SK-N-SH (cell line): ENCODE measurements at regions not wholly inside any gene's neighbourhood (a gene's known extent, or its start where the extent isn't known, plus 50 kb on each side); places are given as distances from the start of the nearest gene placed in this dataset.

Source experiments
- CTCF ChIA-PET: fragments of 300-600, 350-600 bp; formaldehyde crosslinking; extraction: SDS; loops from one replicate; lab custom pipeline; 2021; lab: Yijun Ruan, JAX
- POLR2A ChIA-PET: fragments of 350-600 bp; sonication (Branson Sonifier 250); formaldehyde crosslinking; extraction: SDS; loops from one replicate; lab custom pipeline; 2020; ENCODE audit warnings: antibody characterized with exemption, inconsistent platforms; lab: Yijun Ruan, JAX
- DNase-seq: peaks from one replicate; pipeline ENCODE4 v3.0.0; 2012
- H2AFZ ChIP-seq: fragments of 200-600 bp; sonication (generic); 2 replicates; pipeline ENCODE4 v1.8.1; 2016; ENCODE audit warnings: antibody characterized with exemption, mild to moderate bottlenecking, low read depth
- H3F3A ChIP-seq: fragments of 200-600 bp; sonication (generic); replicated peaks from 2 replicates; pipeline ENCODE3; 2016; ENCODE audit warnings: antibody characterized with exemption, mild to moderate bottlenecking; ENCODE audit not compliant: insufficient read depth
- H3K27ac ChIP-seq, 2 experiments: fragments of 200-500 bp in 1 of 2; fragments of 200-600 bp in 1 of 2; sonication (Bioruptor generic) in 1 of 2; sonication (generic), shearing (Covaris generic) in 1 of 2; 2 replicates each; pipeline versions ENCODE4 v1.5.1 to v1.6.1; 2014 to 2016; ENCODE audit warnings: low read depth in 2 of 2, inconsistent platforms in 1 of 2, low read length in 1 of 2, mild to moderate bottlenecking in 1 of 2, mixed read lengths in 1 of 2
- H3K27me3 ChIP-seq: fragments of 200-600 bp; sonication (generic), shearing (Covaris generic); 2 replicates; pipeline ENCODE4 v1.6.1; 2016; ENCODE audit warnings: mixed run types; ENCODE audit not compliant: insufficient read depth
- H3K36me3 ChIP-seq, 2 experiments: fragments of 200-500 bp in 1 of 2; fragments of 200-600 bp in 1 of 2; sonication (Bioruptor generic) in 1 of 2; sonication (generic) in 1 of 2; replicated peaks in 1 of 2; 2 replicates each; pipeline versions ENCODE3 to v1.5.1; 2014 to 2016; ENCODE audit warnings: low read length in 1 of 2, mild to moderate bottlenecking in 1 of 2; ENCODE audit not compliant: insufficient read depth in 2 of 2, control insufficient read depth in 1 of 2
- H3K4me1 ChIP-seq, 2 experiments: fragments of 200-500 bp in 1 of 2; fragments of 200-600 bp in 1 of 2; sonication (Bioruptor generic) in 1 of 2; sonication (generic), shearing (Covaris generic) in 1 of 2; 2 replicates each; pipeline versions ENCODE4 v1.5.1 to v1.6.1; 2014 to 2016; ENCODE audit warnings: low read depth in 1 of 2, low read length in 1 of 2, mixed run types in 1 of 2; ENCODE audit not compliant: insufficient read depth in 2 of 2, control insufficient read depth in 1 of 2
- H3K4me2 ChIP-seq: fragments of 200-600 bp; sonication (generic), shearing (Covaris generic); 2 replicates; pipeline ENCODE4 v1.6.1; 2017; ENCODE audit warnings: mixed run types
- H3K4me3 ChIP-seq, 2 experiments: fragments of 200-500 bp in 1 of 2; fragments of 200-600 bp in 1 of 2; sonication (Bioruptor generic) in 1 of 2; sonication (generic), shearing (Covaris generic) in 1 of 2; 2 replicates each; pipeline versions ENCODE4 v1.5.1 to v1.8.1; 2014 to 2016; ENCODE audit warnings: low read depth in 2 of 2, inconsistent platforms in 1 of 2, low read length in 1 of 2, mild to moderate bottlenecking in 1 of 2, mixed read lengths in 1 of 2, moderate library complexity in 1 of 2
- H3K79me2 ChIP-seq: fragments of 200-600 bp; sonication (generic); 2 replicates; pipeline ENCODE4 v1.8.1; 2017; ENCODE audit warnings: mild to moderate bottlenecking; ENCODE audit not compliant: insufficient read depth
- H3K9ac ChIP-seq: fragments of 200-600 bp; sonication (generic); 2 replicates; pipeline ENCODE4 v1.6.1; 2017; ENCODE audit warnings: mixed run types
- H3K9me2 ChIP-seq: fragments of 200-600 bp; sonication (generic); 2 replicates; pipeline ENCODE4 v1.6.1; 2017; ENCODE audit warnings: mixed run types
- H3K9me3 ChIP-seq: fragments of 200-600 bp; sonication (generic); 2 replicates; pipeline ENCODE4 v1.6.1; 2017; ENCODE audit warnings: mixed run types, mild to moderate bottlenecking, moderate library complexity
- H4K20me1 ChIP-seq: fragments of 200-600 bp; sonication (generic); 2 replicates; pipeline ENCODE4 v1.6.1; 2017; ENCODE audit warnings: mild to moderate bottlenecking, mixed run types; ENCODE audit not compliant: insufficient read depth
- CHD2 ChIP-seq: fragments of 150-350 bp; IDR thresholded peaks from 2 replicates; pipeline ENCODE4 v1.6.1; 2018; ENCODE audit warnings: low read length; ENCODE audit not compliant: partially characterized antibody
- ELF1 ChIP-seq: IDR thresholded peaks from 2 replicates; pipeline ENCODE4 v1.4.0; 2012
- EZH2phosphoT487 ChIP-seq: fragments of 200-600 bp; sonication (generic); IDR thresholded peaks from 2 replicates; pipeline ENCODE4 v1.6.1; 2017; ENCODE audit warnings: low read depth, mixed run types, mild to moderate bottlenecking, antibody characterized with exemption, moderate library complexity, borderline replicate concordance
- FOXM1 ChIP-seq: IDR thresholded peaks from 2 replicates; pipeline ENCODE4 v1.4.0; 2012; ENCODE audit warnings: low read depth, mild to moderate bottlenecking
- GABPA ChIP-seq: IDR thresholded peaks from 2 replicates; pipeline ENCODE4 v1.4.0; 2012; ENCODE audit warnings: low read depth, mild to moderate bottlenecking
- NFIC ChIP-seq: IDR thresholded peaks from 2 replicates; pipeline ENCODE4 v1.4.0; 2012; ENCODE audit warnings: borderline replicate concordance
- POLR2AphosphoS5 ChIP-seq: IDR thresholded peaks from 2 replicates; pipeline ENCODE4 v1.6.1; 2012; ENCODE audit warnings: low read depth, low read length
- RAD21 ChIP-seq: IDR thresholded peaks from 2 replicates; pipeline ENCODE4 v1.6.1; 2012; ENCODE audit warnings: mild to moderate bottlenecking, low read length
- SMC3 ChIP-seq: IDR thresholded peaks from 2 replicates; pipeline ENCODE4 v1.6.1; 2012; ENCODE audit warnings: low read depth, low read length, improper control_type of control experiment
- TAF1 ChIP-seq: IDR thresholded peaks from 2 replicates; pipeline ENCODE4 v1.6.1; 2012; ENCODE audit warnings: low read depth, mild to moderate bottlenecking, low read length, moderate library complexity, borderline replicate concordance
- TEAD4 ChIP-seq: IDR thresholded peaks from 2 replicates; pipeline ENCODE4 v1.4.0; 2012; ENCODE audit warnings: mild to moderate bottlenecking, borderline replicate concordance; ENCODE audit not compliant: insufficient read depth
- YY1 ChIP-seq: IDR thresholded peaks from 2 replicates; pipeline ENCODE4 v1.4.0; 2012; ENCODE audit warnings: low read depth, mild to moderate bottlenecking
- WGBS: methylation state at CpG from one replicate; pipeline ENCODE4 v1.1.6; 2017; ENCODE audit warnings: low lambda C conversion rate; 5-methylcytosine and 5-hydroxymethylcytosine counted together
- TF ChIP-seq, protein P1 (sequence below): fragments of 200-600 bp; sonication (generic); IDR thresholded peaks from 2 replicates; pipeline ENCODE4 v1.6.1; 2017; ENCODE audit warnings: antibody characterized with exemption, mild to moderate bottlenecking, moderate library complexity
- TF ChIP-seq, protein P2 (sequence below): IDR thresholded peaks from 2 replicates; pipeline ENCODE4 v1.6.1; 2012; ENCODE audit warnings: mild to moderate bottlenecking, low read depth, low read length, moderate library complexity
- TF ChIP-seq, protein P3 (sequence below): IDR thresholded peaks from 2 replicates; pipeline ENCODE4 v1.4.0; 2012; ENCODE audit warnings: low read depth

DNA sequence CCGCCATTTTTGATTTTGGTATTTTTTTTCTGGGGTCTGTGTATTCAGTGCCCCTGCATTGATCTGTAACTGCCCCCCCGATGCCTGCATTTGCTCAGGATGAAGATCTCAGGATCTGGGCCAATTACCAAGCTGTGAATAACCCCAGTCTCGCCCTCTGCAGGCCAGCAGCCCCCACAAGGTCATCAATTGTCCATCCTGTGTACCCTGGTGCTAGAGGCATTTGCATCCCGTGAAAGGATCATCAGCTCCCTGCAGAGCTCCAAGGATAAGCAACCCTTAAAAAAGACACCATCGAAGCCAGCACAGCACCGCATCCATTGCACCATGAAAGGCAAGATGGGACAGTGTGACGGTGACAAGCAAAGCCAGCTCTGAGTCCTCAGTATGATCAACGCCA lies 154.1 kb upstream of the KLHL29 start:
- Histone ChIP-seq H3K27me3 (no peaks in the 10 kb centered on the region), H3K9ac (no peak overlapping the region), H2AFZ (no peak overlapping the region), H3K9me3 (no peaks in the 10 kb centered on the region), H3K36me3 (no peaks in the 10 kb centered on the region), H3K4me1 (no peaks in the 10 kb centered on the region), H3K4me2 (no peak overlapping the region), H3K9me2 (no peaks in the 10 kb centered on the region), H3K79me2 (no peaks in the 10 kb centered on the region), H3K4me3 (no peak overlapping the region), H3K27ac (no peak overlapping the region), H4K20me1 (no peaks in the 10 kb centered on the region), H3F3A (no peaks in the 10 kb centered on the region)
- TF ChIP-seq CHD2: no peak
- CTCF ChIA-PET: interaction anchor here (0.6 to 1.2 kb wide), 3 partner anchors 14 to 41 kb away, joined by 3 read pairs; no protein-coding TSS in a partner anchor
- WGBS: 39% methylated on average over 7 of the region's 8 CpGs
- POLR2A ChIA-PET: no interaction called here
- DNase-seq: no peak

DNA sequence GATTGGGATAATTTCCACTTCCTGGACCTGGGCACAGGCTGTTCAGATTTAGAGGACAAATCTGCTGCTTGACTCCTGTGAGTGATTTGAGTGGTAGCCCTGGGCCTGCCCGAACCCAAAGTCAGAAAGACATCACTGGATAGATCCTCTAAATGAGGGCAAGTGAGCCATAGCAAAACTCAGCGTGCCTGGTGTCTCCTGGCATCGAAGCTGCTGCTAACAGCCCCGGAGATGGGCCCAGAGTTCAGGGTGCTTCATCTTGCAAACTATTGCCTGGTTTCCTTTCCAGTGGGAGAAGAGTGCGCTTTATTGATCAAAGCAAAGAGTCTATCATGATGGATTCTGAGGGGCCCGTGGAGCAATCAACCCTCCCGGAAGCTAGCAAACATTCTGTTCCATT lies 153.1 kb upstream of the KLHL29 start:
- no peak for DNase-seq
- no peaks in the 10 kb centered on the region for H3F3A ChIP-seq
- H3K79me2 ChIP-seq: no peaks in the 10 kb centered on the region
- no peak overlapping the region for H3K4me3 ChIP-seq
- no peaks in the 10 kb centered on the region for H3K4me1 ChIP-seq
- H4K20me1 ChIP-seq: no peaks in the 10 kb centered on the region
- no peak overlapping the region for H3K4me2 ChIP-seq
- no peaks in the 10 kb centered on the region for H3K9me2 ChIP-seq
- ChIA-PET POLR2A (no interaction called here), CTCF (interaction anchor here (0.9 kb wide), 1 partner anchor 31 kb away, joined by 3 read pairs; no protein-coding TSS in a partner anchor)
- H3K9ac ChIP-seq: no peak overlapping the region
- H3K36me3 ChIP-seq: no peaks in the 10 kb centered on the region
- no peaks in the 10 kb centered on the region for H3K27me3 ChIP-seq
- no peak overlapping the region for H2AFZ ChIP-seq
- H3K27ac ChIP-seq: no peak overlapping the region
- 26% methylated on average over 7 of the region's 7 CpGs for WGBS
- TF ChIP-seq GABPA (no peak), TEAD4 (no peak), EZH2phosphoT487 (no peak), RAD21 (no peak), ELF1 (no peak), SMC3 (no peak), NFIC (no peak), FOXM1 (no peak), YY1 (no peak), POLR2AphosphoS5 (no peak), TAF1 (no peak)
- TF ChIP-seq, protein P1, sequence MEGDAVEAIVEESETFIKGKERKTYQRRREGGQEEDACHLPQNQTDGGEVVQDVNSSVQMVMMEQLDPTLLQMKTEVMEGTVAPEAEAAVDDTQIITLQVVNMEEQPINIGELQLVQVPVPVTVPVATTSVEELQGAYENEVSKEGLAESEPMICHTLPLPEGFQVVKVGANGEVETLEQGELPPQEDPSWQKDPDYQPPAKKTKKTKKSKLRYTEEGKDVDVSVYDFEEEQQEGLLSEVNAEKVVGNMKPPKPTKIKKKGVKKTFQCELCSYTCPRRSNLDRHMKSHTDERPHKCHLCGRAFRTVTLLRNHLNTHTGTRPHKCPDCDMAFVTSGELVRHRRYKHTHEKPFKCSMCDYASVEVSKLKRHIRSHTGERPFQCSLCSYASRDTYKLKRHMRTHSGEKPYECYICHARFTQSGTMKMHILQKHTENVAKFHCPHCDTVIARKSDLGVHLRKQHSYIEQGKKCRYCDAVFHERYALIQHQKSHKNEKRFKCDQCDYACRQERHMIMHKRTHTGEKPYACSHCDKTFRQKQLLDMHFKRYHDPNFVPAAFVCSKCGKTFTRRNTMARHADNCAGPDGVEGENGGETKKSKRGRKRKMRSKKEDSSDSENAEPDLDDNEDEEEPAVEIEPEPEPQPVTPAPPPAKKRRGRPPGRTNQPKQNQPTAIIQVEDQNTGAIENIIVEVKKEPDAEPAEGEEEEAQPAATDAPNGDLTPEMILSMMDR: no peak
- TF ChIP-seq, protein P2, sequence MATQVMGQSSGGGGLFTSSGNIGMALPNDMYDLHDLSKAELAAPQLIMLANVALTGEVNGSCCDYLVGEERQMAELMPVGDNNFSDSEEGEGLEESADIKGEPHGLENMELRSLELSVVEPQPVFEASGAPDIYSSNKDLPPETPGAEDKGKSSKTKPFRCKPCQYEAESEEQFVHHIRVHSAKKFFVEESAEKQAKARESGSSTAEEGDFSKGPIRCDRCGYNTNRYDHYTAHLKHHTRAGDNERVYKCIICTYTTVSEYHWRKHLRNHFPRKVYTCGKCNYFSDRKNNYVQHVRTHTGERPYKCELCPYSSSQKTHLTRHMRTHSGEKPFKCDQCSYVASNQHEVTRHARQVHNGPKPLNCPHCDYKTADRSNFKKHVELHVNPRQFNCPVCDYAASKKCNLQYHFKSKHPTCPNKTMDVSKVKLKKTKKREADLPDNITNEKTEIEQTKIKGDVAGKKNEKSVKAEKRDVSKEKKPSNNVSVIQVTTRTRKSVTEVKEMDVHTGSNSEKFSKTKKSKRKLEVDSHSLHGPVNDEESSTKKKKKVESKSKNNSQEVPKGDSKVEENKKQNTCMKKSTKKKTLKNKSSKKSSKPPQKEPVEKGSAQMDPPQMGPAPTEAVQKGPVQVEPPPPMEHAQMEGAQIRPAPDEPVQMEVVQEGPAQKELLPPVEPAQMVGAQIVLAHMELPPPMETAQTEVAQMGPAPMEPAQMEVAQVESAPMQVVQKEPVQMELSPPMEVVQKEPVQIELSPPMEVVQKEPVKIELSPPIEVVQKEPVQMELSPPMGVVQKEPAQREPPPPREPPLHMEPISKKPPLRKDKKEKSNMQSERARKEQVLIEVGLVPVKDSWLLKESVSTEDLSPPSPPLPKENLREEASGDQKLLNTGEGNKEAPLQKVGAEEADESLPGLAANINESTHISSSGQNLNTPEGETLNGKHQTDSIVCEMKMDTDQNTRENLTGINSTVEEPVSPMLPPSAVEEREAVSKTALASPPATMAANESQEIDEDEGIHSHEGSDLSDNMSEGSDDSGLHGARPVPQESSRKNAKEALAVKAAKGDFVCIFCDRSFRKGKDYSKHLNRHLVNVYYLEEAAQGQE: no peak
- TF ChIP-seq, protein P3, sequence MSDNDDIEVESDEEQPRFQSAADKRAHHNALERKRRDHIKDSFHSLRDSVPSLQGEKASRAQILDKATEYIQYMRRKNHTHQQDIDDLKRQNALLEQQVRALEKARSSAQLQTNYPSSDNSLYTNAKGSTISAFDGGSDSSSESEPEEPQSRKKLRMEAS: no peak
- H3K9me3 ChIP-seq: no peaks in the 10 kb centered on the region
